HL-60 (cell line): ENCODE measurements at regions not wholly inside any gene's neighbourhood (a gene's known extent, or its start where the extent isn't known, plus 50 kb on each side); places are given as distances from the start of the nearest gene placed in this dataset.

Experiments
- POLR2AphosphoS5 ChIP-seq: IDR thresholded peaks from 2 replicates; pipeline ENCODE4 v1.6.1; 2012; ENCODE audit warnings: low read depth
- TF ChIP-seq, protein P1 (sequence below): IDR thresholded peaks from one replicate; pipeline ENCODE4 v1.5.1; 2011; ENCODE audit warnings: low read length, control low read depth, inconsistent platforms; ENCODE audit not compliant: insufficient read depth

GRCh38 chr2:236711440-236711839 lies 141.8 kb downstream of the ACKR3 start:
- TF ChIP-seq, protein P1, sequence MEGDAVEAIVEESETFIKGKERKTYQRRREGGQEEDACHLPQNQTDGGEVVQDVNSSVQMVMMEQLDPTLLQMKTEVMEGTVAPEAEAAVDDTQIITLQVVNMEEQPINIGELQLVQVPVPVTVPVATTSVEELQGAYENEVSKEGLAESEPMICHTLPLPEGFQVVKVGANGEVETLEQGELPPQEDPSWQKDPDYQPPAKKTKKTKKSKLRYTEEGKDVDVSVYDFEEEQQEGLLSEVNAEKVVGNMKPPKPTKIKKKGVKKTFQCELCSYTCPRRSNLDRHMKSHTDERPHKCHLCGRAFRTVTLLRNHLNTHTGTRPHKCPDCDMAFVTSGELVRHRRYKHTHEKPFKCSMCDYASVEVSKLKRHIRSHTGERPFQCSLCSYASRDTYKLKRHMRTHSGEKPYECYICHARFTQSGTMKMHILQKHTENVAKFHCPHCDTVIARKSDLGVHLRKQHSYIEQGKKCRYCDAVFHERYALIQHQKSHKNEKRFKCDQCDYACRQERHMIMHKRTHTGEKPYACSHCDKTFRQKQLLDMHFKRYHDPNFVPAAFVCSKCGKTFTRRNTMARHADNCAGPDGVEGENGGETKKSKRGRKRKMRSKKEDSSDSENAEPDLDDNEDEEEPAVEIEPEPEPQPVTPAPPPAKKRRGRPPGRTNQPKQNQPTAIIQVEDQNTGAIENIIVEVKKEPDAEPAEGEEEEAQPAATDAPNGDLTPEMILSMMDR: no peak
- TF ChIP-seq POLR2AphosphoS5: no peak
